ENCODE measurements at regions not wholly inside any gene's neighbourhood (a gene's known extent, or its start where the extent isn't known, plus 50 kb on each side); places are given as distances from the start of the nearest gene placed in this dataset.
"Not testable (repeated sequence)": the region's sequence is repeated elsewhere in the genome, so short reads cannot be mapped to it uniquely, and the experiment has no call there.

- H3K4me3 Mint-ChIP-seq (ENCODE audit: unreplicated experiment); CTCF ChIA-PET; POLR2A ChIA-PET; BruUV-seq (replicated peaks); intact Hi-C loops (cut with micrococcal nuclease); DNase-seq (ENCODE audit: unreplicated experiment); H3K27ac Mint-ChIP-seq (ENCODE audit: low read depth, unreplicated experiment); H3K27me3 Mint-ChIP-seq (ENCODE audit: insufficient read depth, unreplicated experiment); H3K36me3 Mint-ChIP-seq (ENCODE audit: insufficient read depth, unreplicated experiment); H3K4me1 Mint-ChIP-seq (ENCODE audit: insufficient read depth, unreplicated experiment): not testable (repeated sequence)
- peaks cover 37% of the 10 kb centered on the region for H3K9me3 Mint-ChIP-seq (ENCODE audit: unreplicated experiment)
These were observed 966.4 kb upstream of the DEFB115 start for GRCh38 chr20:30291064-30291379.

DNA sequence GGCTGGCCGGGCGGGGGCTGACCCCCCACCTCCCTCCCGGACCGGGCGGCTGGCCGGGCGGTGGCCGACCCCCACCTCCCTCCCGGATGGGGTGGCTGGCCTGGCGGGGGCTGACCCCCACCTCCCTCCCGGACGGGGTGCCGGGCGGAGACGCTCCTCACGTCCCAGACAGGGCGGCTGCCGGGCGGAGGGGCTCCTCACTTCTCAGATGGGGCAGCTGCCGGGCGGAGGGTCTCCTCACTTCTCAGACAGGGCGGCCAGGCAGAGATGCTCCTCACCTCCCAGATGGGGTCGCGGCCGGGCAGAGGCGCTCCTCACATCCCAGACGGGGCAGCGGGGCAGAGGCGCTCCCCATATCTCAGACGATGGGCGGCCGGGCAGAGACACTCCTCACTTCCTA lies 965.8 kb upstream of the DEFB115 start:
- H3K27me3 Mint-ChIP-seq (ENCODE audit: insufficient read depth, unreplicated experiment); BruUV-seq (replicated peaks); H3K27ac Mint-ChIP-seq (ENCODE audit: low read depth, unreplicated experiment); H3K4me3 Mint-ChIP-seq (ENCODE audit: unreplicated experiment); intact Hi-C loops (cut with micrococcal nuclease); H3K4me1 Mint-ChIP-seq (ENCODE audit: insufficient read depth, unreplicated experiment); DNase-seq (ENCODE audit: unreplicated experiment); H3K36me3 Mint-ChIP-seq (ENCODE audit: insufficient read depth, unreplicated experiment); CTCF ChIA-PET; POLR2A ChIA-PET: not testable (repeated sequence)
- H3K9me3 Mint-ChIP-seq (ENCODE audit: unreplicated experiment), result peaks cover 35% of the 10 kb centered on the region

DNA sequence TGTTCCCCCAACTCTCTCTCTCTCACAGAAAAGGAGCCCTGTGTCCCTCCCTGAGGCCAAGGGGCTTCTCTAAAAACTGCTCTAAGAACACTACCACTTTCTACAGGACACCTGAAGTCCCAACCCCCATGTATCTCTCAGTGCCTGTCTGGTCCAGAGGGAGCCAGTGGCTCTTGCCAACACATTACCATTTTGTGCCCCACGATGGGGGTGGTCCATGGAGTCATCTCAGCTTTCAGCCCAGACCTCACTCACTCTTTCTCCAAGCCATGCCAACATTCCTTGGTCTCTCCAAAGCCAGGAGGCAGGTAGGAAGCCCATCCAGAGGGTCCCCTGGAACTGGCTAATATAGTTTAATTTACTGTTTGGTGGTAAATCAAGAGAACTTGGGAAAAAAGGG lies 962.1 kb upstream of the DEFB115 start:
- H3K27me3 Mint-ChIP-seq (ENCODE audit: insufficient read depth, unreplicated experiment); CTCF ChIA-PET; DNase-seq (ENCODE audit: unreplicated experiment); intact Hi-C loops (cut with micrococcal nuclease); H3K27ac Mint-ChIP-seq (ENCODE audit: low read depth, unreplicated experiment); H3K4me3 Mint-ChIP-seq (ENCODE audit: unreplicated experiment); POLR2A ChIA-PET; BruUV-seq (replicated peaks); H3K4me1 Mint-ChIP-seq (ENCODE audit: insufficient read depth, unreplicated experiment); H3K36me3 Mint-ChIP-seq (ENCODE audit: insufficient read depth, unreplicated experiment): not testable (repeated sequence)
- H3K9me3 Mint-ChIP-seq (ENCODE audit: unreplicated experiment), result peaks cover 31% of the 10 kb centered on the region

DNA sequence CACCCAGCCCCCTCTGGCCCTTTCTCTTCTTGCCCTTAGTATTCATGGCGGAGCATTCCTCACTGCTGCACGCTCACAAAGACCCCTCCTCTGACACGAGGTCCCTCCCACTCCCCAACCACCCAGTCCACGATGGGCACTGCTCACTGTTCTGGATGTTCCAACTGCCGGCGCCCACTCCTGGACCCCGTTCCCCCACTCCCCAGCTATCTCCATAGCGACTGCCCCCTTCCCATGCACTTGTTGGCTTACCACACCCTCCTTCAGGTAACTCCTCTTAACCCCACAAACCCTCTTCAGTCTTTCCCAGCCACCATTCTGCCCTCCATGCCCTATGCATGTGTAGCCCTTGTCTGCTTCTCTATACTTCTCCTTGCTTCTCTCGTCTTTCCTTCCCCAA lies 961.5 kb upstream of the DEFB115 start:
- H3K36me3 Mint-ChIP-seq (ENCODE audit: insufficient read depth, unreplicated experiment); H3K27me3 Mint-ChIP-seq (ENCODE audit: insufficient read depth, unreplicated experiment); H3K4me3 Mint-ChIP-seq (ENCODE audit: unreplicated experiment); DNase-seq (ENCODE audit: unreplicated experiment); CTCF ChIA-PET; H3K27ac Mint-ChIP-seq (ENCODE audit: low read depth, unreplicated experiment); H3K4me1 Mint-ChIP-seq (ENCODE audit: insufficient read depth, unreplicated experiment); intact Hi-C loops (cut with micrococcal nuclease); BruUV-seq (replicated peaks); POLR2A ChIA-PET: not testable (repeated sequence)
- H3K9me3 Mint-ChIP-seq (ENCODE audit: unreplicated experiment), result peaks cover 26% of the 10 kb centered on the region

DNA sequence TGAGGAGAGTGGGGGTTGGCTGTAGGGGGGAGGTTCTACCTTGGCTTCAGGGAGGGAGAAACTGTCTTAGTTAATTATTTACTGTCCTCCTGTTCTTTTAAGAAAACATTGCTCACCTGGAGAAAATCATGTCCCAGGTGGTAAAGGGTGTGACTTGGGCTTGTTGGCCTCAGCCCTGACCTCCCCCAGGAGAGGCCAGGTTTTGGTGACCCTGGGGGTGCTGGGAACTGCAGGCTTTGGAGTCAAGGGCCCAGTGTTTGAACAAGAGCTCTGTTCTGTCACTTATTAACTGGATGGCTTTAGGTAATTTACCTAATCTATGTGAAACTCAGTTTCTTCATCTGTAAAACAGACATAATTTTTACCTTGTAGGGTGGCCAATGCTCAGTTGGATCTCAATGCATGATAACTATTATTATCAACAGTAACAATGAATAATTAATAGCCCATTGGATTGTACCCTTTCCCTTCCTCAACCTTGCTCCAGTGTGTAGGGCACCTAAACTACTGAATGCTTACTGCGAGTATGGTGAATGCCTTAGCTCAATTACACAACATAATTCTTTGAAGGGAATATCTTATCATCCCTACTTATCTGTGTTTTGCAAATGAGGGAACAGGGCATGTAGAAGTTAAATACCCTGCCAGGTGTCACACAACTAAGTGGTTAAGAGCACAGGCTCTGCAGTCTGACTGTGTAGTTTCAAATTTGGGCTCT lies 959.4 kb upstream of the DEFB115 start:
- peaks cover 24% of the 10 kb centered on the region for H3K9me3 Mint-ChIP-seq (ENCODE audit: unreplicated experiment)
- POLR2A ChIA-PET; intact Hi-C loops (cut with micrococcal nuclease); BruUV-seq (replicated peaks); H3K4me3 Mint-ChIP-seq (ENCODE audit: unreplicated experiment); CTCF ChIA-PET; H3K27me3 Mint-ChIP-seq (ENCODE audit: insufficient read depth, unreplicated experiment); H3K4me1 Mint-ChIP-seq (ENCODE audit: insufficient read depth, unreplicated experiment); H3K27ac Mint-ChIP-seq (ENCODE audit: low read depth, unreplicated experiment); H3K36me3 Mint-ChIP-seq (ENCODE audit: insufficient read depth, unreplicated experiment); DNase-seq (ENCODE audit: unreplicated experiment): not testable (repeated sequence)

- CTCF ChIA-PET; H3K27ac Mint-ChIP-seq (ENCODE audit: low read depth, unreplicated experiment); intact Hi-C loops (cut with micrococcal nuclease); H3K36me3 Mint-ChIP-seq (ENCODE audit: insufficient read depth, unreplicated experiment); H3K27me3 Mint-ChIP-seq (ENCODE audit: insufficient read depth, unreplicated experiment); DNase-seq (ENCODE audit: unreplicated experiment); H3K4me3 Mint-ChIP-seq (ENCODE audit: unreplicated experiment); POLR2A ChIA-PET; BruUV-seq (replicated peaks); H3K4me1 Mint-ChIP-seq (ENCODE audit: insufficient read depth, unreplicated experiment): not testable (repeated sequence)
- peaks cover 27% of the 10 kb centered on the region for H3K9me3 Mint-ChIP-seq (ENCODE audit: unreplicated experiment)
These were observed 957.2 kb upstream of the DEFB115 start for GRCh38 chr20:30300220-30300642.

- H3K27me3 Mint-ChIP-seq (ENCODE audit: insufficient read depth, unreplicated experiment); H3K4me3 Mint-ChIP-seq (ENCODE audit: unreplicated experiment); DNase-seq (ENCODE audit: unreplicated experiment); intact Hi-C loops (cut with micrococcal nuclease); CTCF ChIA-PET; H3K27ac Mint-ChIP-seq (ENCODE audit: low read depth, unreplicated experiment); POLR2A ChIA-PET; H3K36me3 Mint-ChIP-seq (ENCODE audit: insufficient read depth, unreplicated experiment); BruUV-seq (replicated peaks); H3K4me1 Mint-ChIP-seq (ENCODE audit: insufficient read depth, unreplicated experiment): not testable (repeated sequence)
- H3K9me3 Mint-ChIP-seq (ENCODE audit: unreplicated experiment), result peaks cover 25% of the 10 kb centered on the region
These were observed 954.7 kb upstream of the DEFB115 start for GRCh38 chr20:30302786-30303185.

DNA sequence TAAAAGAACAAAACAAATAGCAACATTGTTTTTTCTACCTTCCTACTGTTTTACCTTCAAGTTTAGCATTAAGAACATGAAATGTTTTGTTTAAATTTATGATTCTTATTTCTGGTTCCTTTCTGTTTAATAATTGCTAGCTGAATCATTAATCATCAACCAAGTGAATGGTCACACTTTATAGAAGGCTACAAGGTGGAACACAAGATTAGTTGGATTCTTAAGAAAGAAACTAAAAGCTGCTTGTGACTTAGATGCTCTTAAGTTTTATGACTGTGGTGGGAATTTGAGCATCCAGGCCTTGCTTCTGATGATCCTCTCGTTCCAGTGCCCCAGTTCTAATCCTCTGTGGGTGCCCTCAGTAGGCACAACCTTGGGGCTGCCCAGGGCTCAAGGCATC lies 947.5 kb upstream of the DEFB115 start:
- DNase-seq (ENCODE audit: unreplicated experiment); H3K27me3 Mint-ChIP-seq (ENCODE audit: insufficient read depth, unreplicated experiment); intact Hi-C loops (cut with micrococcal nuclease); H3K4me3 Mint-ChIP-seq (ENCODE audit: unreplicated experiment); H3K36me3 Mint-ChIP-seq (ENCODE audit: insufficient read depth, unreplicated experiment); CTCF ChIA-PET; BruUV-seq (replicated peaks); H3K27ac Mint-ChIP-seq (ENCODE audit: low read depth, unreplicated experiment); POLR2A ChIA-PET; H3K4me1 Mint-ChIP-seq (ENCODE audit: insufficient read depth, unreplicated experiment): not testable (repeated sequence)
- peaks cover 20% of the 10 kb centered on the region for H3K9me3 Mint-ChIP-seq (ENCODE audit: unreplicated experiment)

GRCh38 chr20:30310385-30310784 lies 947.1 kb upstream of the DEFB115 start:
- H3K9me3 Mint-ChIP-seq (ENCODE audit: unreplicated experiment), result peaks cover 18% of the 10 kb centered on the region
- H3K36me3 Mint-ChIP-seq (ENCODE audit: insufficient read depth, unreplicated experiment); H3K27me3 Mint-ChIP-seq (ENCODE audit: insufficient read depth, unreplicated experiment); DNase-seq (ENCODE audit: unreplicated experiment); H3K4me1 Mint-ChIP-seq (ENCODE audit: insufficient read depth, unreplicated experiment); intact Hi-C loops (cut with micrococcal nuclease); H3K27ac Mint-ChIP-seq (ENCODE audit: low read depth, unreplicated experiment); H3K4me3 Mint-ChIP-seq (ENCODE audit: unreplicated experiment); CTCF ChIA-PET; POLR2A ChIA-PET; BruUV-seq (replicated peaks): not testable (repeated sequence)

DNA sequence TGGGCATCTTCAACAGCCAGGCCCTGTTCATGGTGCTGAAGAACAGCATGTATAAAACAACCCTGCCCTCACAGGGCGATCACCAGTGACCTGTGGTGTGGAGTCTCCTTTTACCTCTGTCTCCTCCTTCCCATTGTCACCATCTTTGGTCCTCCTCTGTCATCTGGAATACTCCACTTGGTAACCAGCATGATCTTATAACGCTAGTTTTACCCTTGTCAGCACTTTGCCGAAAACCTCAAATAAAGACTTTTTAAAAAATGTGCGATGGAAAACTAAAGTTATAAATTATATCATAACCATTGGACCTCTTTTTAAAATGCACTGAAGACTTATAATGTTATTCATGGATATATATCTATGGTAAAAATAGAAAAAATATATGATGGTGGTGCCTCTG lies 945.2 kb upstream of the DEFB115 start:
- CTCF ChIA-PET; POLR2A ChIA-PET; BruUV-seq (replicated peaks); H3K4me3 Mint-ChIP-seq (ENCODE audit: unreplicated experiment); H3K27me3 Mint-ChIP-seq (ENCODE audit: insufficient read depth, unreplicated experiment); intact Hi-C loops (cut with micrococcal nuclease); DNase-seq (ENCODE audit: unreplicated experiment); H3K4me1 Mint-ChIP-seq (ENCODE audit: insufficient read depth, unreplicated experiment); H3K36me3 Mint-ChIP-seq (ENCODE audit: insufficient read depth, unreplicated experiment); H3K27ac Mint-ChIP-seq (ENCODE audit: low read depth, unreplicated experiment): not testable (repeated sequence)
- H3K9me3 Mint-ChIP-seq (ENCODE audit: unreplicated experiment), result peaks cover 12% of the 10 kb centered on the region
